Smooth muscle cell (in vitro differentiated cells): ENCODE measurements at regions not wholly inside any gene's neighbourhood (a gene's known extent, or its start where the extent isn't known, plus 50 kb on each side); places are given as distances from the start of the nearest gene placed in this dataset.
"Not testable (repeated sequence)": the region's sequence is repeated elsewhere in the genome, so short reads cannot be mapped to it uniquely, and the experiment has no call there.

ENCODE experiments used
- DNase-seq: peaks from one replicate; lab custom pipeline; 2025; ENCODE audit not compliant: unreplicated experiment; lab: John Stamatoyannopoulos, UW
- H2AFZ ChIP-seq: fragments of 200-600 bp; sonication (generic); 2 replicates; pipeline ENCODE4 v1.6.0; 2016; ENCODE audit warnings: antibody characterized with exemption, low read depth, mild to moderate bottlenecking
- H3F3A ChIP-seq: fragments of 200-600 bp; sonication (generic); 2 replicates; pipeline ENCODE4 v1.6.0; 2017; ENCODE audit warnings: antibody characterized with exemption, low read depth
- H3K27ac ChIP-seq: fragments of 200-600 bp; sonication (generic); 2 replicates; pipeline ENCODE4 v1.5.1; 2016; ENCODE audit warnings: low read depth, mild to moderate bottlenecking
- H3K27me3 ChIP-seq: fragments of 200-600 bp; sonication (generic); 2 replicates; pipeline ENCODE4 v1.6.1; 2016; ENCODE audit warnings: low read depth, mild to moderate bottlenecking
- H3K36me3 ChIP-seq: fragments of 200-600 bp; sonication (generic); 2 replicates; pipeline ENCODE4 v1.5.1; 2016; ENCODE audit warnings: low read depth
- H3K4me1 ChIP-seq: fragments of 200-600 bp; sonication (generic); 2 replicates; pipeline ENCODE4 v1.5.1; 2016; ENCODE audit warnings: low read depth
- H3K4me2 ChIP-seq: fragments of 200-600 bp; sonication (generic); 2 replicates; pipeline ENCODE4 v1.6.0; 2016; ENCODE audit warnings: mild to moderate bottlenecking
- H3K4me3 ChIP-seq: fragments of 200-600 bp; sonication (generic); 2 replicates; pipeline ENCODE4 v1.5.1; 2016; ENCODE audit warnings: mild to moderate bottlenecking
- H3K79me2 ChIP-seq: fragments of 200-600 bp; sonication (generic); 2 replicates; pipeline ENCODE4 v1.6.0; 2016; ENCODE audit warnings: low read depth, mild to moderate bottlenecking
- H3K9ac ChIP-seq: fragments of 200-600 bp; sonication (generic); 2 replicates; pipeline ENCODE4 v1.6.0; 2016; ENCODE audit warnings: low read depth
- H3K9me3 ChIP-seq: fragments of 200-600 bp; sonication (generic); replicated peaks from 2 replicates; pipeline ENCODE4 v1.5.1; 2016; ENCODE audit warnings: low read depth
- H4K20me1 ChIP-seq: fragments of 200-600 bp; sonication (generic); 2 replicates; pipeline ENCODE4 v1.6.0; 2016; ENCODE audit warnings: low read depth
- WGBS: methylation state at CpG from one replicate; pipeline ENCODE4 v1.1.7; 2016; ENCODE audit warnings: low lambda C conversion rate; 5-methylcytosine and 5-hydroxymethylcytosine counted together
- TF ChIP-seq, protein P1 (sequence below): fragments of 200-600 bp; sonication (generic); IDR thresholded peaks from 2 replicates; pipeline ENCODE4 v1.5.1; 2017; ENCODE audit warnings: borderline replicate concordance, mild to moderate bottlenecking, antibody characterized with exemption; ENCODE audit not compliant: insufficient read depth, poor library complexity, severe bottlenecking

DNA sequence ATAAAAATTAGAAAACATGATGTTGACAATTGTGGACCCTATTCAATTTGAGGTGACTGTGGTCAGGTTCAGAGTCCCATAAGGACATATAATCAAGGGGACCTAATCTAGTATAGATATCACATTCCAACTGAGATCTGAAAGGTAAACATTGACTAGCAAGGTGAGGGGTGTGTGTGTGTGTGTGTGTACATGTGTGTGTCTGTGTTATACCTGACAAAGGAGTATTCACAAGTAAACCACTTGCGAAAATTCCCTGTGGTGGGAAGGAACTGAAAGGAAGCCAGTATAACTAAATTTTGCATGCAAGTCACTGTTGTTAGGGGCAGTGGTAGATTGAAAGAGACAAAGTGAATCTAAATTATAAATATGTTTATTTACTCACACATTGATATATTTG, 723.7 kb downstream of the COL12A1 start:
- H2AFZ ChIP-seq: no peak overlapping the region
- no peak overlapping the region for H3K27ac ChIP-seq
- H3F3A ChIP-seq: no peaks in the 10 kb centered on the region
- no peaks in the 10 kb centered on the region for H3K36me3 ChIP-seq
- H4K20me1 ChIP-seq: no peaks in the 10 kb centered on the region
- no peak overlapping the region for H3K9ac ChIP-seq
- WGBS: 95% methylated on average over 1 of the region's 1 CpG
- H3K27me3 ChIP-seq: no peaks in the 10 kb centered on the region
- no peaks in the 10 kb centered on the region for H3K79me2 ChIP-seq
- H3K4me3 ChIP-seq: no peak overlapping the region
- TF ChIP-seq, protein P1, sequence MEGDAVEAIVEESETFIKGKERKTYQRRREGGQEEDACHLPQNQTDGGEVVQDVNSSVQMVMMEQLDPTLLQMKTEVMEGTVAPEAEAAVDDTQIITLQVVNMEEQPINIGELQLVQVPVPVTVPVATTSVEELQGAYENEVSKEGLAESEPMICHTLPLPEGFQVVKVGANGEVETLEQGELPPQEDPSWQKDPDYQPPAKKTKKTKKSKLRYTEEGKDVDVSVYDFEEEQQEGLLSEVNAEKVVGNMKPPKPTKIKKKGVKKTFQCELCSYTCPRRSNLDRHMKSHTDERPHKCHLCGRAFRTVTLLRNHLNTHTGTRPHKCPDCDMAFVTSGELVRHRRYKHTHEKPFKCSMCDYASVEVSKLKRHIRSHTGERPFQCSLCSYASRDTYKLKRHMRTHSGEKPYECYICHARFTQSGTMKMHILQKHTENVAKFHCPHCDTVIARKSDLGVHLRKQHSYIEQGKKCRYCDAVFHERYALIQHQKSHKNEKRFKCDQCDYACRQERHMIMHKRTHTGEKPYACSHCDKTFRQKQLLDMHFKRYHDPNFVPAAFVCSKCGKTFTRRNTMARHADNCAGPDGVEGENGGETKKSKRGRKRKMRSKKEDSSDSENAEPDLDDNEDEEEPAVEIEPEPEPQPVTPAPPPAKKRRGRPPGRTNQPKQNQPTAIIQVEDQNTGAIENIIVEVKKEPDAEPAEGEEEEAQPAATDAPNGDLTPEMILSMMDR: no peak
- H3K9me3 ChIP-seq: no peaks in the 10 kb centered on the region
- H3K4me2 ChIP-seq: no peak overlapping the region
- DNase-seq: no peak
- H3K4me1 ChIP-seq: no peaks in the 10 kb centered on the region

DNA sequence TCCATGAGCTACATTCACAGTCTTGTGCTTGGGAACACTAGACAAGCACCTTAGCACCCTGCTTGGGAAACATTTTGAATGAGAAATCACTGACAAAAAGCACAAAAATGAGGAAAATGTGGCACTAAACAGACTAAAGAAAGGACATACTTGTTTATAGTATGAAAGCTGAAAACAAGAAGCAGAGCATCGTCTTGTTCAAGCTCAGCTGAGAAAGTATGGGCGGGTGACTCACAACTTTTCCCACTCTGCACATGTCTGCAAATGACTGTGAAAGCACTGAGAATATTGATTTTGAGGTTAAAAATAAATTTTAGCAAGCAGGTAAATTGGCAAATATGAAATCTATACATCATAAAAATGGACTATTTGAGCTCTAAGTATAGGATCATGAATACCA, 725.3 kb downstream of the COL12A1 start:
- Histone ChIP-seq H3F3A (no peaks in the 10 kb centered on the region), H3K4me2 (no peak overlapping the region), H2AFZ (no peak overlapping the region), H3K36me3 (no peaks in the 10 kb centered on the region), H3K27me3 (no peaks in the 10 kb centered on the region), H3K9ac (no peak overlapping the region), H3K4me1 (no peaks in the 10 kb centered on the region), H3K9me3 (no peaks in the 10 kb centered on the region), H3K4me3 (no peak overlapping the region), H3K27ac (no peak overlapping the region), H4K20me1 (no peaks in the 10 kb centered on the region), H3K79me2 (no peaks in the 10 kb centered on the region)
- DNase-seq: no peak
- TF ChIP-seq, protein P1: no peak
- WGBS: 49% methylated on average over 2 of the region's 2 CpGs

DNA sequence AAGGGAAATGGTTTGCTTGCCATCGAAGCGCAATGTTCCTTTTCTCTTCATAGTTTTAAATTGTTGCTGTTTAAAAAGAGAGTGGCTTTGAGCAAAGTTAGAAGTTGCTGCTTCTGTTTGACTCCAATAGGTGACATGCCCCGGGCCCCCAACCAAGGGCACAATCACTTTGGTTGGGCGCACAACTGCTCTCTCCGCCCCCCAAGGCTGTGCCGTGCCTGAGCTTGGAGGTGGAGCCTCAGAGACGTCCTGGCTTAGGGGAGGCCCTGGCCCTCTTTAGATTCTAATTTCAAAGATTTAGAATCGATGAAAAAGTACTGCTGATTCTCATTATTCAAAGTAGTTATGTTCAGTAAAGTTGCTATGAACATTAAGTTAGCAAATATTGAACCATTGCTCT, 725.9 kb downstream of the COL12A1 start:
- H3K9ac ChIP-seq: no peak overlapping the region
- no peaks in the 10 kb centered on the region for H3K4me1 ChIP-seq
- H4K20me1 ChIP-seq: no peaks in the 10 kb centered on the region
- H3K79me2 ChIP-seq: no peaks in the 10 kb centered on the region
- 79% methylated on average over 8 of the region's 8 CpGs for WGBS
- no peak overlapping the region for H3K4me2 ChIP-seq
- H3K27ac ChIP-seq: no peak overlapping the region
- H3K9me3 ChIP-seq: no peaks in the 10 kb centered on the region
- H3K27me3 ChIP-seq: no peaks in the 10 kb centered on the region
- no peak overlapping the region for H2AFZ ChIP-seq
- no peaks in the 10 kb centered on the region for H3F3A ChIP-seq
- no peak overlapping the region for H3K4me3 ChIP-seq
- no peak for DNase-seq
- H3K36me3 ChIP-seq: no peaks in the 10 kb centered on the region
- TF ChIP-seq, protein P1: no peak

DNA sequence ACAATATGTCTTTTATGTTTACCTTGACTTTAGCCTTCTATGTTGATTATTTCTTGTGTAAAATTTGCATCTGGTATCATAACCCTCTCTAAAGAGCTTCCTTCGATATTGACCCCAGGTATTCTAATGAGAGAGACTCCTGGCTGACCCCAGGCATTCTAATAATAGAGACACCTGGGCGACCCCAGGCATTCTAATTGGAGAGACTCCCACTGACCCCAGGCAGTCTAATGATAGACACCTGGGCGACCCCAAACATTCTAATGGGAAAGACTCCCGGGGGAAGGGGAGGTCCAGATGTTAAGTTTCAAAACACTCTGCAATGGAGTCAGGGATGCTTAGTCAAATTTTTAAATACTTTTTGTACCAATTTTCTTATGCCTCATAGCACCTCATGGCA, 726.4 kb downstream of the COL12A1 start:
- H3K4me3 ChIP-seq: no peak overlapping the region
- TF ChIP-seq, protein P1: no peak
- H3F3A ChIP-seq: no peaks in the 10 kb centered on the region
- no peak for DNase-seq
- no peak overlapping the region for H3K4me2 ChIP-seq
- no peak overlapping the region for H3K9ac ChIP-seq
- no peaks in the 10 kb centered on the region for H3K36me3 ChIP-seq
- no peak overlapping the region for H2AFZ ChIP-seq
- no peaks in the 10 kb centered on the region for H3K27me3 ChIP-seq
- H3K27ac ChIP-seq: no peak overlapping the region
- no peaks in the 10 kb centered on the region for H4K20me1 ChIP-seq
- no peaks in the 10 kb centered on the region for H3K79me2 ChIP-seq
- no peaks in the 10 kb centered on the region for H3K4me1 ChIP-seq
- H3K9me3 ChIP-seq: no peaks in the 10 kb centered on the region
- 83% methylated on average over 4 of the region's 4 CpGs for WGBS

DNA sequence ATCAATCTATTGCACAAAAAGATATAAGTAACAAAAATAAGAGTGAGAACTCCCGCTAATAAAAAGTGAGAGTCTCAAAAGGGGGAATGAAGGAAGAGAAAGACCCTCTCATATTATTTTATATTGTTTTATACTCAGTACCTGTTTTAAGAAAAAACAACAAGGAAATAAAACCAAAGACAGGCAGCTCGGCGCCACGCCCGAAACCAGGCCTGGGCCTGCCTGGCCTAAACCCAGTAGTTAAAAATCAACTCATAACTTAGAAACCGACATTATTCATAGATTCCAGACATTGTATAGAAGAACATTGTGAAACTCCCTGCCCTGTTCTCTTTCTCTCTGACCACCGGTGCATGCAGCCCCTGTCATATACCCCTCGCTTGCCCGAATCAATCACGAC, 731.8 kb downstream of the COL12A1 start:
- H4K20me1 ChIP-seq, H3K36me3 ChIP-seq, H3K4me3 ChIP-seq, H3K27ac ChIP-seq, H3K4me2 ChIP-seq, H3F3A ChIP-seq, DNase-seq, H3K27me3 ChIP-seq, H3K4me1 ChIP-seq, H3K79me2 ChIP-seq, H3K9me3 ChIP-seq, H3K9ac ChIP-seq, H2AFZ ChIP-seq: not testable (repeated sequence)
- WGBS: 93% methylated on average over 10 of the region's 10 CpGs

DNA sequence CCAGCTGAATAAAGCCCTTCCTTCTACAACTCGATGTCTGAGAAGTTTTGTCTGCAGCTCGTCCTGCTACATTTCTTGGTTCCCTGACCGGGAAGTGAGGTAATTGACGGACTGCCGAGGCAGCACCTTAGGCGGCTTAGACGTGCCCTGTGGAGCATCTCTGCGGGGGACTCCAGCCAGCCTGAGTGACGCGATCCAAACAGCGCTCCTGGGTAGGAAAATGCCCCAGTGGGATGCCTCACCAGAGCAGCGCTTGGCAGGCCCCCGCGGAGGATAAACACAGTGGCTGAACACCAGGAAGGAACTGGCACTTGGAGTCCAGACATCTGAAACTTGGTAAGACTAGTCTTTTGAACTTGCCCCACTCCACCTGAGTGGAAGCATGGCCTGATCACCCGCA, 737.3 kb downstream of the COL12A1 start:
- H2AFZ ChIP-seq, H3K4me3 ChIP-seq, H3K9ac ChIP-seq, H3F3A ChIP-seq, H3K27me3 ChIP-seq, DNase-seq, H3K36me3 ChIP-seq, H3K27ac ChIP-seq, H3K4me2 ChIP-seq, H3K4me1 ChIP-seq, H4K20me1 ChIP-seq, H3K79me2 ChIP-seq, H3K9me3 ChIP-seq: not testable (repeated sequence)
- WGBS: 97% methylated on average over 15 of the region's 15 CpGs
